ENCODE measurements at regions not wholly inside any gene's neighbourhood (a gene's known extent, or its start where the extent isn't known, plus 50 kb on each side); places are given as distances from the start of the nearest gene placed in this dataset.

GRCh38 chr18:45136381-45137086 lies 455.8 kb downstream of the SETBP1 start:
- TF ChIP-seq CTCF (IDR thresholded peaks at IDR 0.05; ENCODE audit: extremely low read depth in 1 of 2, insufficient read depth in 1 of 2, low read depth in 1 of 2, low read length in 2 of 2) (no peak), POLR2A (IDR thresholded peaks at IDR 0.05; ENCODE audit: low read depth, low read length) (no peak), MAX (IDR thresholded peaks at IDR 0.05; ENCODE audit: insufficient read depth, insufficient read length) (no peak), JUN (IDR thresholded peaks at IDR 0.05; ENCODE audit: borderline replicate concordance, insufficient read depth, insufficient read length, low read depth) (no peak), POLR2AphosphoS5 (IDR thresholded peaks at IDR 0.05; ENCODE audit: insufficient read depth, low read depth, low read length) (no peak), MYC (IDR thresholded peaks at IDR 0.05; ENCODE audit: low read depth, low read length) (no peak), GATA2 (IDR thresholded peaks at IDR 0.05; ENCODE audit: insufficient read depth, insufficient read length, low read depth, low read length) (no peak)

Data from endothelial cell of umbilical vein (primary cell).